Liver (tissue), 8 donors: ENCODE measurements at regions not wholly inside any gene's neighbourhood (a gene's known extent, or its start where the extent isn't known, plus 50 kb on each side); places are given as distances from the start of the nearest gene placed in this dataset.

ENCODE experiments used
- DNase-seq: peaks from one replicate; pipeline ENCODE4 v3.0.0-alpha.2; 2017; ENCODE audit warnings: low spot score
- H3K27ac ChIP-seq, 2 donors: one replicate each; pipeline ENCODE4 v1.7.0; 2013; ENCODE audit warnings: inconsistent platforms in 2 of 2, low read length in 2 of 2, control low read depth in 1 of 2, low read depth in 1 of 2, mild to moderate bottlenecking in 1 of 2
- H3K27me3 ChIP-seq, 4 donors: one replicate each; pipeline versions ENCODE4 v1.6.1 to v1.7.0; 2013; ENCODE audit warnings: low read length in 3 of 4, inconsistent platforms in 1 of 4, mild to moderate bottlenecking in 1 of 4, moderate library complexity in 1 of 4; ENCODE audit not compliant: control insufficient read depth in 4 of 4, insufficient read depth in 4 of 4
- H3K36me3 ChIP-seq, 4 donors: one replicate each; pipeline versions ENCODE4 v1.6.1 to v1.7.0; 2013; ENCODE audit warnings: low read length in 3 of 4, mild to moderate bottlenecking in 3 of 4, low read depth in 1 of 4, moderate library complexity in 1 of 4; ENCODE audit not compliant: control insufficient read depth in 4 of 4, insufficient read depth in 3 of 4
- H3K4me1 ChIP-seq, 4 donors: one replicate each; pipeline versions ENCODE4 v1.6.1 to v1.7.0; 2013; ENCODE audit warnings: low read length in 3 of 4, mild to moderate bottlenecking in 3 of 4, moderate library complexity in 1 of 4; ENCODE audit not compliant: control insufficient read depth in 4 of 4, insufficient read depth in 4 of 4
- H3K4me3 ChIP-seq, 3 donors: one replicate each; pipeline versions ENCODE4 v1.6.1 to v1.7.0; 2013; ENCODE audit warnings: low read length in 3 of 3, control low read depth in 1 of 3, low read depth in 1 of 3, mild to moderate bottlenecking in 1 of 3
- H3K9ac ChIP-seq, 2 donors: one replicate each; pipeline ENCODE4 v1.7.0; 2013; ENCODE audit warnings: low read length in 2 of 2, mild to moderate bottlenecking in 2 of 2, moderate library complexity in 2 of 2, control low read depth in 1 of 2, low read depth in 1 of 2
- H3K9me3 ChIP-seq, 4 donors: one replicate each; pipeline versions ENCODE4 v1.6.1 to v1.7.0; 2013; ENCODE audit warnings: low read length in 3 of 4; ENCODE audit not compliant: control insufficient read depth in 4 of 4
- EGR1 ChIP-seq, 2 donors: IDR thresholded peaks; 2 replicates each; pipeline ENCODE4 v1.6.1; 2016 to 2018; ENCODE audit warnings: antibody characterized with exemption in 2 of 2, low read depth in 2 of 2
- FOXA1 ChIP-seq: IDR thresholded peaks from 2 replicates; pipeline ENCODE4 v1.6.1; 2016; ENCODE audit warnings: antibody characterized with exemption
- FOXA2 ChIP-seq: IDR thresholded peaks from 2 replicates; pipeline ENCODE4 v1.6.1; 2016; ENCODE audit warnings: antibody characterized with exemption
- GABPA ChIP-seq, 2 donors: IDR thresholded peaks in 1 of 2; conservative IDR thresholded peaks in 1 of 2; 2 replicates each; pipeline ENCODE4 v1.6.1; 2016; ENCODE audit warnings: antibody characterized with exemption in 2 of 2, mild to moderate bottlenecking in 1 of 2, moderate library complexity in 1 of 2
- HNF4A ChIP-seq, 2 donors: conservative IDR thresholded peaks; 2 replicates each; pipeline ENCODE4 v1.6.1; 2016; ENCODE audit warnings: antibody characterized with exemption in 2 of 2, mild to moderate bottlenecking in 2 of 2
- HNF4G ChIP-seq: IDR thresholded peaks from 2 replicates; pipeline ENCODE4 v1.6.1; 2016; ENCODE audit warnings: antibody characterized with exemption
- JUND ChIP-seq, 2 donors: IDR thresholded peaks; 2 replicates each; pipeline ENCODE4 v1.6.1; 2016; ENCODE audit warnings: antibody characterized with exemption in 2 of 2
- NR2F2 ChIP-seq: IDR thresholded peaks from 2 replicates; pipeline ENCODE4 v1.6.1; 2016; ENCODE audit warnings: antibody characterized with exemption
- RAD21 ChIP-seq, 2 donors: IDR thresholded peaks; 2 replicates each; pipeline ENCODE4 v1.6.1; 2016; ENCODE audit warnings: antibody characterized with exemption in 2 of 2, mild to moderate bottlenecking in 2 of 2
- RXRA ChIP-seq, 2 donors: IDR thresholded peaks; 2 replicates each; pipeline ENCODE4 v1.6.1; 2017 to 2018; ENCODE audit warnings: antibody characterized with exemption in 2 of 2, mild to moderate bottlenecking in 1 of 2
- SP1 ChIP-seq: IDR thresholded peaks from 2 replicates; pipeline ENCODE4 v1.6.1; 2018; ENCODE audit warnings: antibody characterized with exemption, mild to moderate bottlenecking
- TAF1 ChIP-seq: conservative IDR thresholded peaks from 2 replicates; pipeline ENCODE4 v1.6.1; 2016; ENCODE audit warnings: antibody characterized with exemption, mild to moderate bottlenecking
- YY1 ChIP-seq: IDR thresholded peaks from 2 replicates; pipeline ENCODE4 v1.6.1; 2016; ENCODE audit warnings: antibody characterized with exemption, mild to moderate bottlenecking
- WGBS: extraction: QIAGEN DNeasy Blood & Tissue Kit; methylation state at CpG from one replicate; pipeline ENCODE4 v1.1.7; 2013; 5-methylcytosine and 5-hydroxymethylcytosine counted together
- TF ChIP-seq, protein P1 (sequence below): IDR thresholded peaks from 2 replicates; pipeline ENCODE4 v1.6.1; 2016; ENCODE audit warnings: antibody characterized with exemption, mild to moderate bottlenecking
- TF ChIP-seq, protein P2 (sequence below): fragments of 150-350 bp; IDR thresholded peaks from 2 replicates; pipeline ENCODE4 v1.5.1; 2017; ENCODE audit warnings: improper control_type of control experiment, low read depth, low read length; ENCODE audit not compliant: missing input control
- TF ChIP-seq, protein P3 (sequence below): IDR thresholded peaks from 2 replicates; pipeline ENCODE4 v1.6.1; 2016; ENCODE audit warnings: antibody characterized with exemption
- TF ChIP-seq, protein P4 (sequence below): IDR thresholded peaks from 2 replicates; pipeline ENCODE4 v1.6.1; 2016; ENCODE audit warnings: antibody characterized with exemption
- TF ChIP-seq, protein P5 (sequence below): IDR thresholded peaks from 2 replicates; pipeline ENCODE4 v1.6.1; 2016; ENCODE audit warnings: antibody characterized with exemption
- donor health status: healthy.
- donor health status: healthy.
- donor health status: healthy.
- donor health status: healthy.
- donor health status: healthy.

DNA sequence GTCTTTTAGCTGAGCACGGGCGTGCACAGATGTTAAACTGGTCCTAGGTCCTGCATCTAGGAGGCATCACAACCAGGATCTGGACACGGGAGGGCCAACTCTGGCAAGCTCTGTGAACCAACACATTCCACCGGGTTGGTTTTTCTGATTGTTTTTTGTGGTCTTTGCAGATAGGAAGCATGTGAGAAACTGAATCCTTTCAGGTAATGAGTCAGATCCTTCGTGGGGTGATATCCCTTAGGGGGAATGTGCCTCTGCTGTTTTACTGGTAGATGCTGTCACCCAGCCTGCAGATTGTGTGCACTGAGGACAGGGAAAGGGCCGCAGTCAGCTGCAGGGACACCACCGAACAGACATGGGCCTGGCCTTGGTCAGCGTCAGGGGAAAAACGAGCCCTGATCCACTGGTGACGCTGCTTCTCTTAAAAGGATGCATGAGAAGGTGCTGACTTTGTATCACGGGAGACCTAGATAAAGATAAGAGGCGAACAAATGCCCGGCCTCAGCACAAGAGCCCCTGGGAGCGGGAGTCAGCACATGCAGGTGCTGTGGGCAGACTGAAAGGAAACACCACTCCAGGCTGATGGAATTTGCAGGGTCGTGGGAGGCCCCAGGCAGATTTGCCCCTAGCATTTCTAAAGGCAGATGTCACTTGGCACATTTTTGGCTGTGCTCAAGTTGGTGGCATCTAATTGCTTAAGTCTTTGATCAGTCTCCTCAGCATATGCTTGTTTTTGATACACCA is 51.1 kb downstream of the DOP1B start:
- no peak for DNase-seq
- Histone ChIP-seq H3K27me3 (no peaks in the 10 kb centered on the region), H3K4me3 (no peak overlapping the region), H3K9me3 (no peaks in the 10 kb centered on the region), H3K4me1 (peaks cover 0 to 6% (median under 1%) of the 10 kb centered on the region in 4 donors), H3K27ac (no peak overlapping the region), H3K36me3 (peaks cover 0 to 9% (median 4%) of the 10 kb centered on the region in 4 donors), H3K9ac (no peak overlapping the region)
- 93% methylated on average over 15 of the region's 15 CpGs for WGBS
- no peak for TF ChIP-seq NR2F2
- TF ChIP-seq, protein P1, sequence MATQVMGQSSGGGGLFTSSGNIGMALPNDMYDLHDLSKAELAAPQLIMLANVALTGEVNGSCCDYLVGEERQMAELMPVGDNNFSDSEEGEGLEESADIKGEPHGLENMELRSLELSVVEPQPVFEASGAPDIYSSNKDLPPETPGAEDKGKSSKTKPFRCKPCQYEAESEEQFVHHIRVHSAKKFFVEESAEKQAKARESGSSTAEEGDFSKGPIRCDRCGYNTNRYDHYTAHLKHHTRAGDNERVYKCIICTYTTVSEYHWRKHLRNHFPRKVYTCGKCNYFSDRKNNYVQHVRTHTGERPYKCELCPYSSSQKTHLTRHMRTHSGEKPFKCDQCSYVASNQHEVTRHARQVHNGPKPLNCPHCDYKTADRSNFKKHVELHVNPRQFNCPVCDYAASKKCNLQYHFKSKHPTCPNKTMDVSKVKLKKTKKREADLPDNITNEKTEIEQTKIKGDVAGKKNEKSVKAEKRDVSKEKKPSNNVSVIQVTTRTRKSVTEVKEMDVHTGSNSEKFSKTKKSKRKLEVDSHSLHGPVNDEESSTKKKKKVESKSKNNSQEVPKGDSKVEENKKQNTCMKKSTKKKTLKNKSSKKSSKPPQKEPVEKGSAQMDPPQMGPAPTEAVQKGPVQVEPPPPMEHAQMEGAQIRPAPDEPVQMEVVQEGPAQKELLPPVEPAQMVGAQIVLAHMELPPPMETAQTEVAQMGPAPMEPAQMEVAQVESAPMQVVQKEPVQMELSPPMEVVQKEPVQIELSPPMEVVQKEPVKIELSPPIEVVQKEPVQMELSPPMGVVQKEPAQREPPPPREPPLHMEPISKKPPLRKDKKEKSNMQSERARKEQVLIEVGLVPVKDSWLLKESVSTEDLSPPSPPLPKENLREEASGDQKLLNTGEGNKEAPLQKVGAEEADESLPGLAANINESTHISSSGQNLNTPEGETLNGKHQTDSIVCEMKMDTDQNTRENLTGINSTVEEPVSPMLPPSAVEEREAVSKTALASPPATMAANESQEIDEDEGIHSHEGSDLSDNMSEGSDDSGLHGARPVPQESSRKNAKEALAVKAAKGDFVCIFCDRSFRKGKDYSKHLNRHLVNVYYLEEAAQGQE = no peak
- no peak for TF ChIP-seq YY1
- no peak for TF ChIP-seq FOXA2
- no peak for TF ChIP-seq TAF1
- TF ChIP-seq HNF4A (conservative IDR thresholded peaks at IDR 0.05) = no peak
- TF ChIP-seq RAD21 (IDR thresholded peaks at IDR 0.05) = no peak
- no peak for TF ChIP-seq HNF4G
- TF ChIP-seq, protein P2, sequence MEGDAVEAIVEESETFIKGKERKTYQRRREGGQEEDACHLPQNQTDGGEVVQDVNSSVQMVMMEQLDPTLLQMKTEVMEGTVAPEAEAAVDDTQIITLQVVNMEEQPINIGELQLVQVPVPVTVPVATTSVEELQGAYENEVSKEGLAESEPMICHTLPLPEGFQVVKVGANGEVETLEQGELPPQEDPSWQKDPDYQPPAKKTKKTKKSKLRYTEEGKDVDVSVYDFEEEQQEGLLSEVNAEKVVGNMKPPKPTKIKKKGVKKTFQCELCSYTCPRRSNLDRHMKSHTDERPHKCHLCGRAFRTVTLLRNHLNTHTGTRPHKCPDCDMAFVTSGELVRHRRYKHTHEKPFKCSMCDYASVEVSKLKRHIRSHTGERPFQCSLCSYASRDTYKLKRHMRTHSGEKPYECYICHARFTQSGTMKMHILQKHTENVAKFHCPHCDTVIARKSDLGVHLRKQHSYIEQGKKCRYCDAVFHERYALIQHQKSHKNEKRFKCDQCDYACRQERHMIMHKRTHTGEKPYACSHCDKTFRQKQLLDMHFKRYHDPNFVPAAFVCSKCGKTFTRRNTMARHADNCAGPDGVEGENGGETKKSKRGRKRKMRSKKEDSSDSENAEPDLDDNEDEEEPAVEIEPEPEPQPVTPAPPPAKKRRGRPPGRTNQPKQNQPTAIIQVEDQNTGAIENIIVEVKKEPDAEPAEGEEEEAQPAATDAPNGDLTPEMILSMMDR = no peak
- no peak for TF ChIP-seq EGR1 (IDR thresholded peaks at IDR 0.05; ENCODE audit: low read depth in 2 of 2)
- TF ChIP-seq, protein P3, sequence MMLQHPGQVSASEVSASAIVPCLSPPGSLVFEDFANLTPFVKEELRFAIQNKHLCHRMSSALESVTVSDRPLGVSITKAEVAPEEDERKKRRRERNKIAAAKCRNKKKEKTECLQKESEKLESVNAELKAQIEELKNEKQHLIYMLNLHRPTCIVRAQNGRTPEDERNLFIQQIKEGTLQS = no peak
- no peak for TF ChIP-seq JUND (IDR thresholded peaks at IDR 0.05)
- TF ChIP-seq, protein P4, sequence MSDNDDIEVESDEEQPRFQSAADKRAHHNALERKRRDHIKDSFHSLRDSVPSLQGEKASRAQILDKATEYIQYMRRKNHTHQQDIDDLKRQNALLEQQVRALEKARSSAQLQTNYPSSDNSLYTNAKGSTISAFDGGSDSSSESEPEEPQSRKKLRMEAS = no peak
- no peak for TF ChIP-seq RXRA (IDR thresholded peaks at IDR 0.05)
- TF ChIP-seq SP1 = no peak
- no peak for TF ChIP-seq GABPA (IDR thresholded peaks at IDR 0.05 in 1 of 2, conservative IDR thresholded peaks at IDR 0.05 in 1 of 2)
- TF ChIP-seq, protein P5, sequence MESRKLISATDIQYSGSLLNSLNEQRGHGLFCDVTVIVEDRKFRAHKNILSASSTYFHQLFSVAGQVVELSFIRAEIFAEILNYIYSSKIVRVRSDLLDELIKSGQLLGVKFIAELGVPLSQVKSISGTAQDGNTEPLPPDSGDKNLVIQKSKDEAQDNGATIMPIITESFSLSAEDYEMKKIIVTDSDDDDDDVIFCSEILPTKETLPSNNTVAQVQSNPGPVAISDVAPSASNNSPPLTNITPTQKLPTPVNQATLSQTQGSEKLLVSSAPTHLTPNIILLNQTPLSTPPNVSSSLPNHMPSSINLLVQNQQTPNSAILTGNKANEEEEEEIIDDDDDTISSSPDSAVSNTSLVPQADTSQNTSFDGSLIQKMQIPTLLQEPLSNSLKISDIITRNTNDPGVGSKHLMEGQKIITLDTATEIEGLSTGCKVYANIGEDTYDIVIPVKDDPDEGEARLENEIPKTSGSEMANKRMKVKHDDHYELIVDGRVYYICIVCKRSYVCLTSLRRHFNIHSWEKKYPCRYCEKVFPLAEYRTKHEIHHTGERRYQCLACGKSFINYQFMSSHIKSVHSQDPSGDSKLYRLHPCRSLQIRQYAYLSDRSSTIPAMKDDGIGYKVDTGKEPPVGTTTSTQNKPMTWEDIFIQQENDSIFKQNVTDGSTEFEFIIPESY = no peak
- TF ChIP-seq FOXA1 = no peak
